HG02870 (cell line): ENCODE measurements at regions not wholly inside any gene's neighbourhood (a gene's known extent, or its start where the extent isn't known, plus 50 kb on each side); places are given as distances from the start of the nearest gene placed in this dataset.
"Not testable (repeated sequence)": the region's sequence is repeated elsewhere in the genome, so short reads cannot be mapped to it uniquely, and the experiment has no call there.

Experiments used
- ATAC-seq: cut with Tn5 transposase; IDR thresholded peaks from one replicate; pipeline ENCODE4 v1.9.1; 2021; ENCODE audit warnings: mild to moderate bottlenecking, moderate library complexity; ENCODE audit not compliant: unreplicated experiment

GRCh38 chr1:90219166-90219871 is 224.4 kb downstream of the ZNF326 start:
- ATAC-seq = not testable (repeated sequence)

GRCh38 chr1:90210633-90211491 is 216.0 kb downstream of the ZNF326 start:
- no peak for ATAC-seq

- no peak for ATAC-seq
Observed at GRCh38 chr1:90208949-90209348, 214.0 kb downstream of the ZNF326 start.

- ATAC-seq = no peak
Observed at GRCh38 chr1:90206260-90206659, 211.3 kb downstream of the ZNF326 start.

DNA sequence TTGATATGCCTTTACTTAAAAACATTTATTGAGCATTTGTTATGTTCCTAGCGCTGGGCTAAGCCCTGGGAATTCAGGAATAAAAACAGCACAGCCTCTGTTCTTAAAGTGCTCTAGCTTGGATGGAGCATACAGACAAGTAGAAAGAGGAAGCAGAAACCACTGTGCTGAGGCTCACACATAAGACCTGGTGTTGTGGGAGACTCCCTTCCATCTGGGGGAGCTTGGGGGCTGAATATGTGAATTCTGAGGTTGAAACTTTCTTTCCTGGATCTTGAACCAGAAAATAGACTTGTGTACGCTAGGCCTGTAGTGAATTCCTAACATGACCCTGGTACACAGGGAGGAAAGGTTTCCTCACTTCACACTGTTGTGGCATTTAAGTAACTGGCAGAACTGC is 209.9 kb downstream of the ZNF326 start:
- no peak for ATAC-seq

DNA sequence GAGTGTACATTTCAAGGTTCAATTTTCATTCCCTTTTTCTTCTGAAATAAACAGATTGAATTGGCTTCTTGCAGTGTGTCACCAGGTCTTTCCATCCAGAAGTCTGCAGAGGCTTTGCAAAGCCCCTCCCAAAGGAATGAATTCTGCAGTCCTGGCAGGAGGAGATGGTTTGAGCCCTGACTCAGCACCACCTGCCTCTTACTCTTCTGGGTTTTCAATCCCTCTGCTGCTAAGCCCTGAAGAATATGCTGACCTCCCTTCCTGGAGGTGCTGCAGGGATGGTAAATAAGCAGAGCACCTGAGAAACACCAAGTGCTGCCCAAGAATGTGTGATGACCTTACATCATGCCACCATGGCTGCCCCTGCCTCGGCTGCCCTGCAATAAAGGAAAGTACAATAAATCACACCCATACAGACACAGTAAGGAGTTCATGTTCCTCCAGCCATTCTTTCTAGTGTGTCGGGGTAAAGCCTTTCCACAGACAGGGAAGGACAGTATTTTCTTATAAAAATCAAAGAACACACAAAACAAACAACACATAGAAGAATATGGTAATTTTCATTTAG is 209.2 kb downstream of the ZNF326 start:
- no peak for ATAC-seq

DNA sequence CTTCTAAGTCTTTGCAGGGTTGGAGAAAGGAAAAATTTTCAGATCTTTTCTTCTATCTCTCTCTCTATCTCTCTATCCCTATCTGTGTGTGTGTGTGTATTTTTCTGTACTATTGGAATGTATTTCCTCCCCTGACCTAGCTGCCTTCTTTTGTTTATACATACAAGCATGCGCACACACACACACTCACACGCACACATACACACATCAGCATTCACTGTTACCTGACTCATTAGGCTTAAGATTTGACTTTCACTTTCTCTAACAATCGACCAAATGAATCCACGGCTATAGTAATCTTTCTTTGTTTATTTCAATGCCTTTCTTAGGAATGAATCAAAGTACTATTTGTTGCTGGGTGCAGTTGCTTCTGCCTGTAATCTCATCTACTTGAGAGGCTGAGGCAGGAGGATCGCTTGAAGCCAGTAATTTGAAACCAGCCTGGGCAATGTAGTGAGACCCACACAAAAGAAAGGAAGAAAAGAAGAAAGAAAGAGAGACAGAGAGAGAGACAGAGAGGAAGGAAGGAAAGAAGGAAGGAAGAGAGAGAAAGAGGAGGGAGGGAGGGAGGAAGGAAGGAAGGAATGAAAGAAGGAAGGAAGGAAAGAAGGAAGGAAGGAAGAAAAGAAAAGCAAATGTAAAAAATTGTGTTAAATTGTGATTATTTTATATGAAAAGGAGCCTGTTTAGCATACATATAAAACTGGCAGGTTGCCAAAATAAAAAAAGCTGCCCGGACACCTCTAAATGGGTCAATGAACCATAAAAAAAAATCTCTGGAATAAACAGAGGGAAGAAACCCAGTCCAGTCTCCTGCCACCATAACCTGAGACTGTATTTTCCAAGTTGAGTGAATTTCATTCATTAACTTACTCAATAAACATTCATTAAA is 206.8 kb downstream of the ZNF326 start:
- no peak for ATAC-seq

DNA sequence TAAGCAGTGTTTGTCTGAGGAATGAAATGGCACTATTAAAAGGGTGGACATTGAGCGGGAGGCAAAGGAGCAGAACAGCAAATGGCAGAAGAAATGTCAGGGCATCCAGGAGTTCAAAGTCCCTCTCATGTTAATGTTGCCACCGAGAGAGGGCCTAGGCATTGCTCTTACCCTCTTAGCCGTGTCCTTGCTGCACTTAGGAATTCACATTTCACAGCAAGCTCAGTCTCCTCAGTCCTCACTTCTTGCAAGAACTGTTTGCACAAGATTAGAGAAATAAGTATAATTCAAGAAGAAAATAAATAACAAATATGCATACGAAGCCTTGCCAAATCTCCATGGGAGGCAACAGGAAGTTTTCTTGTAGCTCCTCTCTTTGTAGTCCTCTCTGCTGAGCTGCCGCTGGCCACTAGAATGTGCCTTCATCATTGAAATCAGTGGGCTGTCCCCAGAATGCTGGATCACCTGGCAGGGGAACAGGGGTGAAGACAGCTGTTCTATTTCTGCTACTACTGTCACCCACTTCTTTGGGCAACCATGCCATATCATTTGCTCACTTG is 205.8 kb downstream of the ZNF326 start:
- no peak for ATAC-seq

DNA sequence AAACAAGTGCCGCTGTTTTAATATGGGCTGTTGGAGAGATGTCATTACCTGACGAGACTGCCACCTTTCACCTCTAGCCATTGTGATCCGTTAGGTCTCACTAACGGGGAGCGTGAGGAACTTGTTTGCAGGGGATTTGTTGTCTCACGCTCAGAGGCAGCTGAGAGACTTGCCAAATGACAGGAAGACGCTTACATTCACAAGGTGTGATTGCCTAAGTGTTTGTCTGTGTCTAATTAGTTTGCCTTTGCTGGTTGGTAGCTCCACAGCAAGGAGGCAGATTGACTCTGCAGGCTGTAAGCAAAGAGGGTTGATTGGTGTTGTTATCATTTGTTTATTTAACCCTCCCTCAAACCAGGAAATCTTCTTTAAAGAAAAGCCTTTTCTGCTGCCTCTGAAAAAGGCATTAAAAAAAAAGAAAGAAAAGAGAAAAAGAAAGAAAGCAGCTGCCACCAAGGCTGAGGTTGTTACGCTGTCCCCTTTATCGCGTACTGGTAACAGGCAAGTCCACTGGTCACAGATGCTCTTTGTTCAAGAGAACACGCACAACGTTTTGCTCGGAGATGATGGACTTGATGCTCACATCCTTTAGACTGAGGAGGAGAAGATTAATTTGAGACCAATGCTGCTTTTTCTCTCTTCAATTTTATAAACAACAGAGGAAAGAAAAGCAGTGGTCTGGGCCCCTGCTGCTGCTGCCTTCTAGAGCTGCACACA is 203.9 kb downstream of the ZNF326 start:
- ATAC-seq = no peak

DNA sequence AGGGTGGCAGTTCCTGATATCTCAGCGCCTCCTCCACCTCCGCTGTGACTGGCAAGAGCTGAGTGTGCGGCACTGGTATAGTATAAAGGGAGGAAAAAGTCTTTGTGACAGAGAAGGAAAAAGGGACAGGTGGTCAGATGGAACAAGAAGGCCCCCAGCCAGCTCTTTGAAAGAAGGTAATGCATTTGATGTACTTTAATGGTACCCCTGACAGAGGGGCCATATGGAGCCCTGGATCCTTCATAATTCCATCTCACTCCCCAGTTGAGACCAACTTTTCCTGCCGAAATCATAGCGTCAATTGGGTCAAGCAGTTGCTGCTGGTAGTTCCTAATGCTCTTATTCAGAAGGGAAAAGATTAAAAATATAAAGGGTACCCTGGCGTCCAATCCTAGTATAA is 198.2 kb downstream of the ZNF326 start:
- ATAC-seq = no peak

DNA sequence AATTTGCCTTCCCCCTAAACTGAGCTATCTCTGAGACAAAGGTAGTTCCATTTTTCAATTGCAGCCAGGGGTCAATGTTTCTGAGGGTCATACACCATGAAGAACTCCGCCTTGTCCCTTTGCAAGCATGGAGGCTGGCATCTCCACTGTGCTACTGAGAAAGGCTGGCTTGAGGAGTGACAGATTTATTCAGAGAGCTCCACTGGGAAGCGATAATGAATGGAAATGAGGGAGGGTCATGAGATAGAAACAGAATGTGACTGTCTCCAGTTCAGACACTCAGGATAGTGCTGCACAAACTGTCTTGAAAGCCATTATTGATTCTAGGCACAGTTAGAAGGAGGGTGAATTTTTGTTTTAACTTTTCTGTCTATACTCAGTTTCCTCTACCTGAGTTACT is 197.5 kb downstream of the ZNF326 start:
- ATAC-seq = no peak

- ATAC-seq = no peak
Observed at GRCh38 chr1:90190523-90190922, 195.6 kb downstream of the ZNF326 start.

GRCh38 chr1:90189889-90190288 is 195.0 kb downstream of the ZNF326 start:
- ATAC-seq = no peak

DNA sequence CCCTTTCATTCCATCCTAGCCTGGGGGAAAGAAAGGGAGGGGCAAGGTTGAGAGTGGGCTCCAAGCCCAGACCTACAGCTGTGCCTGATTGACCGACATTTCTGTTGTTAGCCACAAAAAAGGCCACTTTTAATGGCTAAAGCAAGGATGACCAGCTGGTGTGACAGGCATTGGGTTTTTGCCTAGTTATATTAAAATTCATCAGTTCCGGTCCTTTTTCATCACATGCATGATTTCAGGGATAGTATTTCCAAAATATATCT is 192.3 kb downstream of the ZNF326 start:
- ATAC-seq = no peak

GRCh38 chr1:90186506-90187322 is 191.8 kb downstream of the ZNF326 start:
- ATAC-seq = no peak

GRCh38 chr1:90176530-90176929 is 181.6 kb downstream of the ZNF326 start:
- ATAC-seq = no peak

DNA sequence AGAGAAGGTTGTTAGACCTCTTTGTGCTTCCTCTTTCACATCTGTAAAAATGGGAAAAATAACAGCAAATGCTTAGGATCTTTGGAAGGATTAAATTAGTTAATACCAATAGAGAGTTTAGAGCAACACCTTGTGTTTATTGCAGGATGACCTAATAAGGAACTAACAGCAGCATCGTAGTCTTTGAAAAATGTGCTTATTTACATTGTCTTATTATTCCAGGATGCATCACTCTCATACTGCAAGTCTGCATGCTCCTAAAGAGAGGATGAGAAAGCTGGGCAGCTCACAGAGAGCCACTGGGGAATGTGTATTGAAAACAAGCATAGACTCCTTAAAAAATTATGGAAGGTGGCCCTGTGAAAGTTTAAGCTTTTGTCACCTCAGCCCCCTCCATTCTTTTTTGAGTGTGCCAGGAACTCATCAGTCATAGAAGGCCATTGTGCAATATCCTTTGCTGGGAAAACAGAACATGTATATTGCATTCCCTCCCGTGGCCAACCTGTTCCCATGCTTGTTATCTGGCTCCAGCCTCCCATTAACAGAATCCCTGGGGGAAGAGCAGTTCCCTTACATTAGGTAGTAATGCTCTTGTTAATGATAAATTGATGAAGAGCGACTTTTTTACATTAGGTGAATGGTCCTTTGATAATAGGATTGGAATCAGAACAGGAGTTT is 180.7 kb downstream of the ZNF326 start:
- no peak for ATAC-seq

GRCh38 chr1:90174246-90174645 is 179.3 kb downstream of the ZNF326 start:
- ATAC-seq = no peak

GRCh38 chr1:90162216-90162615 is 167.3 kb downstream of the ZNF326 start:
- ATAC-seq = no peak
